RWPE2 (cell line): ENCODE measurements at regions not wholly inside any gene's neighbourhood (a gene's known extent, or its start where the extent isn't known, plus 50 kb on each side); places are given as distances from the start of the nearest gene placed in this dataset.

ENCODE experiments used
- ATAC-seq: fragments of 200-7000 bp; cut with Tn5 transposase; 3 replicates; pipeline ENCODE4 v1.9.1; 2021; ENCODE audit warnings: low read depth
- DNase-seq: peaks from one replicate; pipeline ENCODE4 v3.0.0-alpha.2; 2020; ENCODE audit warnings: low spot score
- H3K27ac ChIP-seq: fragments of 450-650 bp; 2 replicates; pipeline ENCODE4 v1.5.1; 2017; ENCODE audit warnings: mild to moderate bottlenecking; ENCODE audit not compliant: poor library complexity, severe bottlenecking
- H3K27me3 ChIP-seq: fragments of 250-450 bp; sonication (Bioruptor Pico); 2 replicates; pipeline ENCODE4 v1.5.1; 2021; ENCODE audit warnings: mild to moderate bottlenecking, moderate library complexity; ENCODE audit not compliant: insufficient read depth, poor library complexity, severe bottlenecking
- H3K36me3 ChIP-seq: fragments of 250-450 bp; sonication (Bioruptor Pico); 2 replicates; pipeline ENCODE4 v1.5.1; 2020; ENCODE audit warnings: low read depth, mild to moderate bottlenecking, moderate library complexity
- H3K4me1 ChIP-seq: fragments of 250-450 bp; sonication (Bioruptor Pico); 2 replicates; pipeline ENCODE4 v1.5.1; 2021; ENCODE audit warnings: mild to moderate bottlenecking, moderate library complexity; ENCODE audit not compliant: insufficient read depth, poor library complexity, severe bottlenecking
- H3K4me3 ChIP-seq: fragments of 250-450 bp; sonication (Bioruptor Pico); 2 replicates; pipeline ENCODE4 v1.5.1; 2021; ENCODE audit warnings: mild to moderate bottlenecking, moderate library complexity; ENCODE audit not compliant: severe bottlenecking
- H3K9me3 ChIP-seq: fragments of 250-450 bp; sonication (Bioruptor Pico); 2 replicates; pipeline ENCODE4 v1.5.1; 2021; ENCODE audit warnings: mild to moderate bottlenecking, moderate library complexity; ENCODE audit not compliant: severe bottlenecking
- TF ChIP-seq, protein P1 (sequence below): fragments of 450-650 bp; IDR thresholded peaks from one replicate; pipeline ENCODE4 v1.5.1; 2017; ENCODE audit warnings: mild to moderate bottlenecking, moderate library complexity; ENCODE audit not compliant: poor library complexity, severe bottlenecking

DNA sequence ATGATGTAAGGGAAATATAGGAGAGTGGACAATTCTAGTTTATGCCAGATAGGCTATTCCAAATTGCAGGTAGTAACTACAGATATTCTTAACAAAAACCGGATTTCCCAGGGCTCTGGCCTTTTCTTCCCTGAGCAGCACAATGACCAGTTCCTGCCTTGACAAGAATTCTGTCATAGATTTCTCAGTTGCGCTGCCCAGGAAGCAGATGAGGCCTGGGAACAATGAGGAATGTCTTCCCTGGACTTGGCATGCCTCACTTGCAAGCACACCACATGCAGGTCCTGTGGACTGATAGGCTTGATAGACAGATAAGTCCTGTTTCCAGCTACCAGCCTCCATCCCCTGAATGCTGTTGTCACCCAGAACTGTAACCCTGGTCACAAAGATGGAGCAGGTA is 174.5 kb upstream of the PRSS58 start:
- no peak overlapping the region for H3K4me3 ChIP-seq
- no peaks in the 10 kb centered on the region for H3K27me3 ChIP-seq
- TF ChIP-seq, protein P1, sequence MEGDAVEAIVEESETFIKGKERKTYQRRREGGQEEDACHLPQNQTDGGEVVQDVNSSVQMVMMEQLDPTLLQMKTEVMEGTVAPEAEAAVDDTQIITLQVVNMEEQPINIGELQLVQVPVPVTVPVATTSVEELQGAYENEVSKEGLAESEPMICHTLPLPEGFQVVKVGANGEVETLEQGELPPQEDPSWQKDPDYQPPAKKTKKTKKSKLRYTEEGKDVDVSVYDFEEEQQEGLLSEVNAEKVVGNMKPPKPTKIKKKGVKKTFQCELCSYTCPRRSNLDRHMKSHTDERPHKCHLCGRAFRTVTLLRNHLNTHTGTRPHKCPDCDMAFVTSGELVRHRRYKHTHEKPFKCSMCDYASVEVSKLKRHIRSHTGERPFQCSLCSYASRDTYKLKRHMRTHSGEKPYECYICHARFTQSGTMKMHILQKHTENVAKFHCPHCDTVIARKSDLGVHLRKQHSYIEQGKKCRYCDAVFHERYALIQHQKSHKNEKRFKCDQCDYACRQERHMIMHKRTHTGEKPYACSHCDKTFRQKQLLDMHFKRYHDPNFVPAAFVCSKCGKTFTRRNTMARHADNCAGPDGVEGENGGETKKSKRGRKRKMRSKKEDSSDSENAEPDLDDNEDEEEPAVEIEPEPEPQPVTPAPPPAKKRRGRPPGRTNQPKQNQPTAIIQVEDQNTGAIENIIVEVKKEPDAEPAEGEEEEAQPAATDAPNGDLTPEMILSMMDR: no peak
- H3K4me1 ChIP-seq: no peaks in the 10 kb centered on the region
- DNase-seq (no peak), ATAC-seq (no peak)
- no peaks in the 10 kb centered on the region for H3K9me3 ChIP-seq
- no peak overlapping the region for H3K27ac ChIP-seq
- H3K36me3 ChIP-seq: no peaks in the 10 kb centered on the region

DNA sequence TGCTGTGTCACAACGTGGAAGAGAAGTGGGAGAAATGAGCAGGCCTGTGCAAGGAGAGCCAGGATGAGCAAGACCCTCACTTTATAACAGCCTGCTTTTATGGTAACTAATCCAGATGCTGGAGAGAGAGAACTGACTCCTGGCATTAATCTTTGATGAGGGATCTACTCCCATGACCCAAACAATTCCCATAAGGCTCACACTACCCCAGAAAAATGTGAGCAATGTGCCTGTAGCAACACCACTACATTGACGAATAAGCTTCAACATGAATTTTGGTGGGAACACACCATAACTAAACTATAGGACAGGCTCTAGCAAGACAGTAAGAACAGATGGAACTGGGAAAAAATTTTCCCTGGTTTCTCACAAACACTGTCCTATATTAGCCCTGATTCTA is 173.6 kb upstream of the PRSS58 start:
- Histone ChIP-seq H3K27me3 (no peaks in the 10 kb centered on the region), H3K9me3 (no peaks in the 10 kb centered on the region), H3K36me3 (no peaks in the 10 kb centered on the region), H3K4me1 (no peaks in the 10 kb centered on the region), H3K4me3 (no peak overlapping the region), H3K27ac (no peak overlapping the region)
- TF ChIP-seq, protein P1: no peak
- ATAC-seq: no peak
- DNase-seq: no peak

DNA sequence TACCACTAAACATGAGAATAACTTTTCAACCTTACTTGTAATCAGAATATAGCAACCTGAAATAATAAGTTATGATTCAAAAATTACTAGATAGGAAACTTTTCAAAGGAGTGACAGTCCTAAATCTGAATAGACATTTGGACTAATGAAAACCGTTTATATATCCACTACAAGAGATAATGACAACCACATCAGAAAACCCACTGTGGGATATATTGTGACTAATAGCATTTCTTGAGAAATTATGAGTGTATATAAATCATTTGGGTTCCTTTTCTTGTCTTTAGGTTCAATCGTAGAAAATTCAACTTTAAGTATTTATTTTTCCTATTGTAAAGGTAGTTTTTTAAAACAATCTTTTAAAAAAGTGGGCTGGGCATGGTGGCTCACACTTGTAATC is 170.2 kb upstream of the PRSS58 start:
- H3K27ac ChIP-seq: no peak overlapping the region
- no peaks in the 10 kb centered on the region for H3K36me3 ChIP-seq
- H3K27me3 ChIP-seq: no peaks in the 10 kb centered on the region
- TF ChIP-seq, protein P1: no peak
- H3K4me1 ChIP-seq: no peaks in the 10 kb centered on the region
- no peak overlapping the region for H3K4me3 ChIP-seq
- no peak for DNase-seq
- no peak for ATAC-seq
- H3K9me3 ChIP-seq: no peaks in the 10 kb centered on the region

DNA sequence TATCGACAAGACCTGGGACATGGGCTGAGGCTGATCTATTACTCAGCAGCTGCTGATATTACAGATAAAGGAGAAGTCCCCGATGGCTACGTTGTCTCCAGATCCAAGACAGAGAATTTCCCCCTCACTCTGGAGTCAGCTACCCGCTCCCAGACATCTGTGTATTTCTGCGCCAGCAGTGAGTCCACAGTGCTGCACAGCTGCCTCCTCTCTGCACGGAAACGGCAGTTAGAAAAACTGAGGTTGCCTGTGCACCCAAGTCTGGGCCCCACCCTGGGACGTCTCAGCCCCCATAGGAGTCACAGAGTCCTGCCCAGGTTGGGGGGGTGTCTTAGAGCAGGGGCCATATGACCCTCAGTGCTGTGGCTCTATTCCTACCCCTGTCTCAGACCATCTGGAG is 167.4 kb upstream of the PRSS58 start:
- TF ChIP-seq, protein P1: no peak
- H3K27ac ChIP-seq: no peak overlapping the region
- ATAC-seq (no peak), DNase-seq (no peak)
- H3K36me3 ChIP-seq: no peaks in the 10 kb centered on the region
- H3K27me3 ChIP-seq: no peaks in the 10 kb centered on the region
- H3K4me3 ChIP-seq: no peak overlapping the region
- H3K9me3 ChIP-seq: no peaks in the 10 kb centered on the region
- H3K4me1 ChIP-seq: no peaks in the 10 kb centered on the region

DNA sequence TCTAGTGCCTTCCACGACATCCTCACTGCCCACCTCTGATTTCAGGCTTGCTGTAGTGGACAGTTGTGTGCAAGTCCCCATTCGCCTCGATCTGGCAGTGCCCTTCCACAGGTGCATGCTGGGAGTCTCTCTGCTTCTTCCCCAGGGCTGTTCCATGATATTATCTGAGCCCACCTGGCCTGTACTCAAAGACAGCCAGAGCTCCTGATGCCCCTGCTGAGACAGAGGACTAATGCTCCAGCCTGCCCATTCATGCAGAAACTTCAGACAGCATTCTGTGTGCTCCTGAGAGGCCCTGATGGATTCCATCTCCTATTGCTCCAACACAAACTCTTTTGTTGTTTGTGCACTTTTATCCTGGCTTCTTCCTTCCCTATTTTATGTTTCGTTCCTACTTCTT is 164.8 kb upstream of the PRSS58 start:
- Histone ChIP-seq H3K36me3 (no peaks in the 10 kb centered on the region), H3K9me3 (no peaks in the 10 kb centered on the region), H3K27me3 (no peaks in the 10 kb centered on the region), H3K4me3 (no peak overlapping the region), H3K27ac (no peak overlapping the region), H3K4me1 (no peaks in the 10 kb centered on the region)
- DNase-seq (no peak), ATAC-seq (no peak)
- TF ChIP-seq, protein P1: no peak
